NCI-H524 treated with DMSO at 0.1 percent for 48 hours (cell line): ENCODE measurements at regions not wholly inside any gene's neighbourhood (a gene's known extent, or its start where the extent isn't known, plus 50 kb on each side); places are given as distances from the start of the nearest gene placed in this dataset.

Experiments used
- DNase-seq: peaks from one replicate; lab custom pipeline; 2025; lab: John Stamatoyannopoulos, UW

DNA sequence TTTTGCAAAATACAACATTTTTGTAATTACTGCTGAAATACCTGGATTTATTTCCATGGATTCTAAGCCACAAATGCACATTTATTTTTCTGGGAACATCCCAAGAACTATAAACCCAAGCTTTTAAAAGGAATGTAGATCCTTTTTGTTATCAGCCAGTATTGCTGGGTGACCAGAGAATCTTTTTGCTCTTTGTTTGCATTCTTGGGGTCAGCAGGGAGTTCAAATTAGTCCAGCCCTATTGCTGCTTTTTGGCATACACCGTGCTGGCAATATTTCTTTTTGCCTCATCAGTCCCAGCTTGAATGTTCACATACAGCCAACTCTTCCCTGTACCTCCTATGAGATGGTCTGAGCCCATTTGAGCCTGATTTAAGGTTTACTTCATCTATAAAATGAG lies 155.2 kb upstream of the CNR1 start:
- no peak for DNase-seq

DNA sequence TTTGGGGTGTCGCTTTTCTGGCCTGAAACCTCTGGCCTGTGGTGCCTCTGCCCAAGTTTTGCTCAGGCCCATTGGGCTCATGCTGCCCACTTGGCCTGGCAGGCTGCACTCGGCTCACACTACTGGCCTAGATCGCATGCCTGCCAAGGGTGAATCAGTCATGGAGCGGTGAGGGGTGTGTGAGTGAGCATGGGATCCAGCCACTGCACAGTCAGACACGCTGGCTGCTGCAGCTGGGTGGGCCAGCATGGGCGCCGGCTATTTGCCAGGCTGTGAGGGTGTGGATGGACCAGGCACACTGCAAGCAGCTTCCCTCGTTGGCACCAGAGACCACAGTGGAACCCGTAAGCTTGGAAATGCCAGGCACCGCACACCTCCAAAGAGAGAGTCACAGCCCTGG lies 145.4 kb upstream of the CNR1 start:
- DNase-seq, result no peak

DNA sequence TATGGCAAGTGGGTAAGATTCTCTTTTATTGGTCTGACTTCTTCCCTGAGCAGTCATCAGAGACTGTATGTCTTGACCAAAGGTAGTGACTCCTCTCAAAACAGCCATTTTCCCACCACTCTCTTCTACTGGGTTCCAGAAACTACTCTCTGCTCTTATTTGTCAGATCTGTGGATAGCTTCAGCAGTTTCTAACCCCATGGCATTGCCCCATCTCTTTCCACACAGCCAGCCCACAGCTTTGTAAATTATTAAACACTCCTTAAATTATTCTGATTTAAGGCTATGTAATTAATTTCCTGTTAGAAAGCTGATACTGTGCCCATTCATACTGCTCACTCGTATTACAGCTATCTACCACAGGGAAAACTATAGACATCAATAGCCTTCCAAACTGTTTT lies 138.4 kb upstream of the CNR1 start:
- no peak for DNase-seq

DNA sequence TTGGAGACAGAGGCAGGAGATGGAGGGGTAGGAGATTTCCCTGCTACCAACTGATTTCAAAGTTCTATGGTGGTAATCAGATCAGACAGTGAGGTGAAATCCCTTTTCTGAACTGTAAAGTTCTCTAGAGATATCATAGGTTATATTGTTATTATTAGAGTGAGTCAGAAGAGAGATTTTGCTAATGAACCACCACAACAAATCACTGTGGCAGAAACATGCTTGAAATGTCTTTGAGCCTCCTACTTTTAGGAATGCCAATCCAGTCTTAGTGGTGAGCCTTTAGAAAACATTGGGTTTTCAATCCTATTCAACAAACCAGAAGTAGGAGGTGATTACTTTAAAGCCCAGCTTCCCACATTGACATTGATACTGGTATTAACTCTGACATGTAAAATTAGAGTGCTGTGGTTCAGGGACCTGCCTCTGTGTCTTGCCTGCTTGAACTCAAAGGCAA lies 136.7 kb upstream of the CNR1 start:
- DNase-seq, result no peak

DNA sequence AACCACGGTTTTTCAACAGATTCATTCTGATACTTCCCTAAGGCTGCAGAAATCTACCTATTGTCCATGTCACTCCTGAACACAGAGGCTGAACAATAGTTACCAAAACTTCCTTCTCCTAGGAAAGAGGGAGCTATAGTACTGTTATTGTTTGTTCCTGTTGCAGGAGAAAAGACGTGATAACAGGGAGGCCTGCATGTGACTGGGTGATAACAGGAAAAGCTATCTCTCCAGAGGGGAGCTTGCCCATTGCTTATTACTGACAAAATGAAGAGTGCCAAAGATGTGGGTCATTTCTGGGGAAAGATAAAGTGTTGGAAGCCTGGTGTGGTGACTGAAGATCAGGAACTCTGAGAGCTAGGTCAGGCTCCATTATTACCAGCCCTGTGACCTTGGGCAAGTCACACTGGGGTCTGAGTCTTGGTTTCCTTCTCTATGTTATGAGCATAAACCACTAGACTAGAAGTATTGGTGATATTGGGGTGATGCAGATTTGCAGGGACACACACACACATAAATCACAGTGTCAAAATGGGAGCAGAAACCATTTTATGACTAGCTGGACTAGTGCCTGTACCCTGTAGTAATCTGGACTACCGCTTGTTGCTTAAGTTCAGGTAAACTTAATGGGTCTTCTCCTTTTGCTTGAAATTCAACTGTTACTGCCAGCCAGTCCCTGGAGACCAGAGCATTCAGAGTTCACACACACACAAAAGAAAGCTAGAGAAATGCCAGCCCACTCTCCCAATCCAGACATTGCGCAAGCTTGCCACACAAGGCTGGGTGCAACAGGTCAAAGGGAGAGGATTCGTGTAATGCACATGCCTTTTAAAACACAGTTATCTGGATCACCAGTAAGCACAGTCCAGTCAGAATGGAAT lies 136.0 kb upstream of the CNR1 start:
- no peak for DNase-seq

DNA sequence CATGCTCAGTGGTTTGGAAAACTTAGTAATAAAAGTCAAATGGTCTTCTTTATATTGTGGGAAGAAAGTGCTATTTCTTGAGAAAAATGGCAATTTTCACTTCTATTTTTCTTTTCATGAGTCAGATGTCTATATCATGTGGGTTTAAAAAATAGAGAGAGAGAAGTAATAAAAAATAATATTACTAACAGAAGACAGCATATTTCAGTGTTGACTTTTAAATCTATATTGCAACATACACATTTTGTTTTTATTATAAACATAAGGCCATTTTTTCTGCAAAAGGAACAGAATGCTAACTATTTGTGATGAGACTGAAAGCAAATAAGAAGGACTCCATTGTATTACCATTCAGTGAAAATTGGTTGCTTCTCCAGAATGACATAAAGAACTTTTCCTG lies 135.1 kb upstream of the CNR1 start:
- no peak for DNase-seq

DNA sequence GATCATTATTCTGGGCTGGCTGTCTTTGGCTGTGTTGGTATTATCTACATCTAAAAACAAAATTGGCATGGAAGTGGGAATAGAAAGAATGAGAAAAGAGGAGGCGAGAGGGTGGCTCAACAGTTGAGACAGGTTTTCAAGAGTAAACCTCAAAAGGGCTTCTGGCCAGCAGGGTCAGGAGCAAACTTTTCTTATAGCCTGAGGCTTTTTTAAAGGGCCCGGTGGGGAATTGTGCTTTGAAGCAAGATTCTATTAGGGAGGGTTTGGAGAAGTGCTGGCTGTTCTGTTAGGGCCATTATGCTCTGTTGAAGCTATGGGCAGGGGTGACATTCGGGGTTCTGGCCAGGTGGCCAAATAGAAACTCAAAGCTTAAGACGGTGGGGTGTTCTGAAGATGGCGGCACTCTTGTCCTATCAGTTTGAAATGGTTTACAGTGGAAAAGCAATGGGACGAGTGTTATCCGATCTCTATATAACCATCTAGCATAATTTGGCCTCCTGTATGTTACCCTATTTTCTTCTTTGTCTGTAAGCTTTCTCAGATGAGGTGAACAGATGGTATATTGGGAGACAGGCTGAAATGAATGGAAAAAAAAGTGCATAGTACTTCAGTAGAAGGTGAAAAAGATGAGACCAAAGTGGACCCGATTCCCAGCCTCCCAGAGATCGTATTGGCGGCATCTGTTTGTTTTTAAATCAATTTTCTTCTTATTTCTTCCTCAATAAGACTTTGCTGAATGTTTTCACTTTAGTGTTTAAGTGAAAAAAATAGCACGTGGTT lies 132.1 kb upstream of the CNR1 start:
- no peak for DNase-seq

DNA sequence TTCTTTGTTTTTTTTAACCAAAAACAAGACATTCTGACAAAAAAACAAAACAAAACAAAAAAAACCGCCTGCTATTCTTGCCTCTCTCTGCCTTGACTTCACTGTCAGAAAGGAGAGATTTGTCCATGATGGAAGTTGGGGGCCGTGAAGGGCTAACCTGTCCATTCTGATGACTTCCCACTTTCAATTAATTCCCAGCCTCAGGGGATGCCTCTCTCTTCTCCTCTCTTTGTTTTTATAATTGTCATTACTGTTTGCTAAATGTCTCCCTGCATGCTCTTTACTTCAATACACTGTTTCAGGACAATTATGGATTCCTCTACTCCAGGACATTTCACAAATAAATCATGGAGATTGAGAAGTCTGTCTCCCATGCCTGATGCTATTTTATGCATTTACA lies 130.5 kb upstream of the CNR1 start:
- DNase-seq, result no peak

DNA sequence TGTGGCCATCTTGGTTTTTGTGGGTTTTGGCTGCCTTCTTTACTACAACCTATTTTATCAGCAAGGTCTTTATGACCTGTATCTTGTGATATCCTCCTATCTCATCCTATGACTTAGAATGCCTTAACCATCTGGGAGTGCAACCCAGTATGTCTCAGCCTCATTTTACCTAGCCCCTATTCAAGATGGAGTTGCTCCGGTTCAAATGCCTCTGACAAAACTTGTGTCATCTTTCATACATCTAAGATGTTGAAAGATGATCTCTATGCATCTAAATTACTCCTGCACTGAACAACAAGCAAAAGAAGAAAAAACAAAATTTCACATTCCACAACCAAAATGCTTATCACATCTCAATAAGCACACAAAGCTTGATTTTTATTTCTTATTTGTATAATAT lies 129.5 kb upstream of the CNR1 start:
- DNase-seq, result no peak

DNA sequence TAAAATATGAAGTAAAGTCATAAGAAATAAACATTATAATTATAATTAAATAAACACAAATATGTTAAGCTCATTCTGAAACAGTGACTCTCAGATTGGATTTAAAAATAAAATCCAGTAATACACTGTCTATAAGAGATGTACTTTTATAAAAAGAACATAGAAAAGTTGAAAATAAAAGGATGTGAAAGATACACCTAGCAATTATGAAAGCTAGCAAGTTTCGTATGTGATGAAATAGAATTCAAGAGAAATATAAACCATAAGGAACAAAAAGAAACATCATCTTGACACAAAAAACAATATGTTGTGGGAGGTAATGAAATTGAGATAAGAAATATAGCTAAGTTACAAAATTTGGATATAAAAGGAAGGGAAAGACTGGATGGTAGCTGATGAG lies 128.6 kb upstream of the CNR1 start:
- DNase-seq, result no peak

DNA sequence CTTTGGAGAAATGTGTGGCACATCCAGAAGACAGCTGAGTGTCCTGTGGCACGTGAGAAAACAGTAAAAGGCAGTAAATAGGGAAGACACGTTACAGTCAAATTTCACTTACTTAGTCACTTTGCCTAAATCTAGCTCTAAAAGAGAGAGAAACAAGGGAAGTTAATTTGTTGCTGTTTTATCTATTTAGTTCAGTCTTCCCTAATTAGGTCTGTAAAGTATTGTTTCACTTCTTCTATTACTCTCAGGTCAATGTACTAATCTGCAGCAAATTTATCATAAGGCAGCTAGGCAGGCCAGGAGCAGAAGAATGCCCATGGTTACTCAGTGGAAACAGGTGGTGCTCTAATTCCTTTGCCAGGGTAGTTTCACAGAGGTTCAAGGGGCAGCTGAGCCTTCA lies 124.3 kb upstream of the CNR1 start:
- no peak for DNase-seq

DNA sequence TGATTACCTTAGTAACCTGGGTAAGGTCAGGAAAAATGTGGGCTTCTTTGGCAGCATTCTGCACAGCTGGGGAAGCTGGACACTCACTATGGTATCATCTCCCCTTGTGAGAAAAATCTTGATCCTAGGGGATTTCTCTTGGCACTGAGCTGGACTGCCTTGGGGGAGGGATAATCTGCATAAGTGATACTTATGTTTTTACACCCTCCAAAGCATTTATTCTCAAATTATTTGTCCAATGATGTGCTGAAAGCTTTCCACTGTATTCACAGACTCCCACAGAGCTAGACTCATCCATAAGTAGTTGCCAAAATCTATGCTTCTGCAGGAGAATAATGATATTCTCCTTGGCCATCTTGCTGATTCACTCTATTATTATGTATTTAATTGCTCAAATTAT lies 121.5 kb upstream of the CNR1 start:
- DNase-seq, result no peak

DNA sequence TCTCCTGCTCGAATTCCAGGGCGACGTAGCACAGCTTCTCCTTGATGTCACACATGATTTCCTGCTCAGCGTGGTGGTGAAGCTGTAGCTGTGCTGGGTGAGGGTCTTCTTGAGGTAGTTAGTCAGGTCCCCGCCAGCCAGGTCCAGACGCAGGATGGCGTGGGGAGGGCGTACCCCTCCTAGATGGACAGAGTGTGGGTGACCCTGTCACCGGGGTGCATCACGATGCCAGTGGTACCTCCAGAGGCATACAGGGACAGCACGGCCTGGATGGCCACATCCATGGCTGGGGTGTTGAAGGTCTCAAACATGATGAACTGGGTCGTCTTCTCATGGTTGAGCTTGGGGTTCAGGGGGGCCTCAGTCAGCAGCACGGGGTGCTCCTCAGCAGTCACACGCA lies 110.2 kb upstream of the CNR1 start:
- DNase-seq, result no peak

DNA sequence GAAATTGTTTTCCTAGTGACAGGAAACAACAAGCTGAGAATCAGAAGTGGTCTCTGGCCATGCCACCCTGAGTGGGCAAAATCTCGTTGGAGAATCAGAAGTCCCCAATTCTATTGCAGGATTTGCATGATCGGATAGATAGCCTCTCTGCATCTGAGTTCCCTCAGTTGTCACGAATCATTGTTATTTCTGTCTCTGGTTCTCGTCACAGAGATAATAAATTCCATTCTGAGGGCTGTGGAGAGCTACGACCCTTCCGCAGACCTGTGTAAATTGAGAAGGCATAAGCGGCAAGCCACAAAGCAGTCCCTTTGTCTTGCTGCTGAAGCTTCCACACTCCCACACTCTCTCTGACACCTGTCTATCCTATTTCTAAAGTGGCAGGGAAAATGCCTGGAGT lies 102.4 kb upstream of the CNR1 start:
- DNase-seq, result no peak

DNA sequence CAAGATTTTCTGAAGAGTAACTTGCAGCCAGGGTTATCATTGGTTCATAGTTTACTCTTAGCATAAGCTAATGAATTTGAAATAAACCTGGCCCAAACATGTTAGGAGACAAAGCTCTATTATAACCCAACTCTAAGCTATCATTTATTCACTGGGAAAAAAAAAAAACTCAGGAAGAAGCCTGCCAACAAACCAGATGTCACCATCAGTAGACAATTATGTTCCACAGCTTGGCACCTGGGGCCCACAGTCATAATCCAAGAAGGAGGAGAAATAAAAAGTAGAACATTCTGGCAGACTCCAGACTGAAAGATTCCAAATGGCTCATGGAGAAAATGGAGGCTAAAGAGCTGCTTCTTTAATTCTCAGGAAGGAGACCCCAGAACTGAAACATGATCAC lies 100.0 kb upstream of the CNR1 start:
- no peak for DNase-seq

DNA sequence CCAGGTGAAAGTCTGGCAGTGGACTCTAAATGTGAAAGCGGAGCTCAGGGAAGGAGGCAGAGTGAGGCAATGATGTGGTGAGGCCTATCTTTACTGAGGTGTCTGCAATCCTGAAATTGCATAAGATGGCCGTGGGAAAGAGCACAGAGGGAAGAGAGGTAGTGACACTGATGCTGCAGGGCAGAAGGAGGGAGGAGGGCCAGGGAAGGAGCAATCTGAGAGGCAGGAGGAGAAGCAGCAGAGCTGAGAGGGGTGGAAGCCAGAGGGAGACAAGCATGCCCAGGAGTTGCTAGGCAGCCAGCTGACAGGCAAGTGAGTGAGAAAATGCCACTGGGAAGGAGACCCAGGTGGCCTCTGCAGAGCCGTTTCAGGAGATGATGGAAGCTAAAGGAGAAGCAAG lies 97.4 kb upstream of the CNR1 start:
- DNase-seq, result no peak

DNA sequence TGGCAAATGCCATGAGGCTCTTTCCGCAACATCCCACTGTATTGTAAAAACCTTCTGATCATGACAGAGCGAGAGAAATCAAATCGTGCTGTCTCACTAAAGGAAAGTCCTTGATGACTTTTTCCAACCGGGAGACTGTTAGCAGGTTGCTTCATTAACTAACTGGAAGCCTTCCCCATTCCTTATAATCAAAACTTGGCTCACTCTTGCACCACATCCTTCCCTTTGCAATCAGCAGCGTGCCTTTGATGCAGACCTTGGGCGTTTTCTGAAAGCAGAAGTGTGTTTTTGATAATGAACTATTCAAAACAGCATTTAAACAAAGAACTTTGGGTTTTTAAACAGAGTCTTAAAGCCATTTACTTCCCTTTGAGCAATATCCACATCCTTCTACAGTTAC lies 96.2 kb upstream of the CNR1 start:
- no peak for DNase-seq

DNA sequence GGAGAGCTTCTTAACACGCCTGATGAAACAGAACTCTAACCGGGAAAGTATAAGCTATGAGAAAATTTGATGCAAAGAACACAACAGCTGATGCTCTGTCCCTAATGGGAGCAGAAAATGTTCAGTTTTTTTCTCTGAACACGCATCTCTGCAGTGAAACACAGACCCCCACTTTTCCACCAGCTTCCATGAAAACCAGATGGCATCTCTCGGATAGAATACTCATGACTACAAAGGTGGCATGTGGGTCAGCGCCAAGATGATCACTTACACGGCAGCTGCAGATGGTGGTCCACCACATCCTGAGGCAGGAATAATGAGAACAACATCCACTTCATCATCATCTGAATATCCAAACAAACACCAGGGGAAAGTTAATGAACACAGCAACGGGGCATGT lies 85.2 kb upstream of the CNR1 start:
- DNase-seq, result peak; percentile 83

DNA sequence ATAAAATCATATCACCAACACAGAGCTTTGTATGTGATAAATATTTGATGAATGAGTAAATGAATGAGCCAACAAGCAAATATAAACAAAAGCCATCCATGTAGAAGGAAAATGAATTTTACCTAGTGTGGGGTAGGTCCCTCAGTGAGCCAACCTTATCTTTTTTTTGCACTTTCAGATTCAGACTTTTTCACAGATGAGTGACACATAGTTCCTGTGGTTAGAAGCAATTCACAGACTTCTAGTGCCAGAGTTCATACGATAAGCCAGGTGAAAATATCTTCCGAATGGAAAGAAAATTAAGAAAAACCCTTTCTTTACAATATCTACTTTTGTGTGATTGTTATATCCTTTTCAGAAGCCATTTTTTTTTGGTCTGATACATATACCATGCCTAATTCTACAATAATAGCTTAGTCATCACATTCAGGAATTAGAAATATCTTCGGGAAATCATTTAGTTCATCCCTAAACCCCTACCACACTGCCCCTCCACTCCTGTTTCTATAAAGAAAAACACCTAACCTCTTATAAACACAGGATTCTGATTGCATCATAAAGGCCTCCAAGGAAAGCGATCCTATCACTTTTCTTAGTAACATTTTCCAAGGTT lies 82.7 kb upstream of the CNR1 start:
- no peak for DNase-seq

DNA sequence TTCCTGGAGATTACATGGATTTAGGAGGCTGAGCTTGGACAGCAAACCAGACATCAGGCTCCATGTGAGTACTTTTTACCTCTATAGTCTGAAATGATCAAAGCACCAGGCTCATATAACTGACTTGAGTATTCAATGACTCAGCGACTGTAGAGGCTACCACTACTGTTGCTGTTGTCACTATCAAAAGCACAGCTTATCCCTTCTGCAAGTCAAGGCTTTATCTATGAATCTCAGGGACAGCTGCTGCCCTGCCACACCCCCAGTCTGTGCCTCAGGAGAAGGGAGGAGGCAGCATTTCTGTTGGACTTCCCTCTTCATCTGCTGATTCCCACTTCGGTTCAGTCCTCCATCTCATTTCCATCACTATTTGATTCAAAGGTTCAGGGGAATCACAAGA lies 80.5 kb upstream of the CNR1 start:
- DNase-seq, result peak; percentile 82

DNA sequence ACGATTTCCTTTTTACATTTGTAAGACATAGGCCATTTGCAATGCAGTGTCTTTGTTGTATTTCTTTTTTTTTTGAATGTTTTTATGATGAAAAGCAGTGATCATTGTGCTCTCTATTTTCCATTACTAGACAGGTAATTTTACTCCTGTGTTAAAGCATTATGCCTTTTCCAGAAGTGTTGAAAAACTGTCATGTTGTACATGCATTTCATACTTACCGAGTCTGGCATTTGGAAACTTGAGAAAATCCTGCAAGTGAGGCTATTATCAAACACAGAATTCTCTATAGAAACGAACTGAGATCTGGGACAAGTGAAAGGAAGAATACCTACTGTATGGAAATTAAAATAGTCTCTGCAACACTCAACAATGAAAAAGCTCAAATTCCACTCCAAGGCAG lies 78.6 kb upstream of the CNR1 start:
- no peak for DNase-seq

DNA sequence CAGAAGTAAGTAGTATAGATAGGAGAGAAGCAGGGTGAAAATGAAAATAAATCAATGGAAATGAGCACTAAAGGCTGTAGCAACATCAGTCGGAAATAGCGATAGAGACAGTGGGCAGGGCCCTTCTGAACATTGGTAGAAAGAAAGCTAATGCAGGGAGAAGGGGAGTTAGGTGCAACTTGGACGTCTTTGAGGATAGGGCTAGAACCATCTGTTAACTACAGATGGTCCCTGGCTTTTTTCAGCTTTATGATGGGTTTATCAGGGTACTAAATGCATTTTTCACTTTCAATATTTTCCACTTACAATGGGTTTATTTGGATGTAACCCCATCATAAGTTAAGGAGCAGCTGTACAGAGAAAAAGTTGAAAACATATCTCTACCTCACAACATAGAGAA lies 72.8 kb upstream of the CNR1 start:
- peak; percentile 92 for DNase-seq

DNA sequence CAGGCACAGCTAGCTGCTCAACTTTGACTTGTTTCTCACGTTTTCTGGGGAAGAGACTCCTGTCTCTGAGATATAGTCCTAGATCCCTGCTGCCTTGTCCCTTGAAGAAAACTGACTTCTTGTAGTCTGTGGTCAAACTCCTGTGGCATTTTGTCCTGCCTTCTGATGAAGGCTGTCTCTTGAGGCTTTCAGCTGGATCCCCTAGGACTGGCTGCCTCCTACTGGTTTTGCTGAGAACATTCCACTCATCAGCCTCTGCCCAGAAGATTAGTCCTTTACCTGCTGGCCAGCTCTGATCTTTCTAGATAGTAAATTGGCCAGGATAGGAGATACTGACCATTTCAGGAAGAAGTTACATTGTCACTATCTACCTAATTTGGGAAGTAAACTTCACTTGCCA lies 71.9 kb upstream of the CNR1 start:
- no peak for DNase-seq
